Stimulated activated CD4-positive, alpha-beta T cell treated with anti-CD3 and anti-CD28 coated beads, Interleukin-1b, Interleukin-23, amount 100 ng/mL, for 48 hours (primary cell): ENCODE measurements at regions not wholly inside any gene's neighbourhood (a gene's known extent, or its start where the extent isn't known, plus 50 kb on each side); places are given as distances from the start of the nearest gene placed in this dataset.
"Not testable (repeated sequence)": the region's sequence is repeated elsewhere in the genome, so short reads cannot be mapped to it uniquely, and the experiment has no call there.

Experiments
- DNase-seq: peaks from one replicate; pipeline ENCODE4 v3.0.0-alpha.2; 2020

DNA sequence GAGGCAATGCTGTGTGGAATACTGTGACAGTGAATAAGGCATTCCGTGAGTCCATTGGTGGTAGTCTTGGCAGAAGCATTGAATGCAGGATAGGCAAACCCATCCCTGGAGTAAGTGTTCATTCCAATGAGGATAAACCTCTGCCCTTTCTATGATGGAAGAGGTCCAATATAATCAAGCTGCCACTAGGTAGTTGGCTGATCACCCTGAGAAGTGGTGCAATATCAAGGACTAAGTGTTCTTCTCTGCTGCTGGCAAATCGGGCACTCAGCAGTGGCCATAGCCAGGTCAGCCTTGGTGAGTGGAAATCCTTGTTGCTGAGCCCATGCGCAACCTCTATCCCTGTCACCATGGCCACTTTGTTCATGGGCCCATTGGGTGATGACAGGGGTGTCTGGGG lies 70.1 kb downstream of the FBXO4 start:
- no peak for DNase-seq

- no peak for DNase-seq
These were observed 76.6 kb downstream of the FBXO4 start for GRCh38 chr5:42001673-42002072.

DNA sequence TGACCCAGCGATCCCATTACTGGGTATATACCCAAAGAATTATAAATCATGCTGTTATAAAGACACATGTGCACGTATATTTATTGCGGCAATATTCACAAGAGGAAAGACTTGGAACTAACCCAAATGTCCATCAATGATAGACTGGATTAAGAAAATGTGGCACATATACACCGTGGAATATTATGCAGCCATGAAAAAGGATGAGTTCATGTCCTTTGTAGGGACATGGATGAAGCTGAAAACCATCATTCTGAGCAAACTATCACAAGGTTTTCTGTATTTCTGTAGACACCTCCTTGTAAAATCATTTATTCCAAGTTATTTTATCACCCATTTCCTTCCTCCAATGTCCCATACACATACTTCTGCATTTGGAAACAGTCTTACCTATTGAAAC lies 78.8 kb downstream of the FBXO4 start:
- DNase-seq = not testable (repeated sequence)

- DNase-seq = no peak
These were observed 80.6 kb downstream of the FBXO4 start for GRCh38 chr5:42005561-42006153.

DNA sequence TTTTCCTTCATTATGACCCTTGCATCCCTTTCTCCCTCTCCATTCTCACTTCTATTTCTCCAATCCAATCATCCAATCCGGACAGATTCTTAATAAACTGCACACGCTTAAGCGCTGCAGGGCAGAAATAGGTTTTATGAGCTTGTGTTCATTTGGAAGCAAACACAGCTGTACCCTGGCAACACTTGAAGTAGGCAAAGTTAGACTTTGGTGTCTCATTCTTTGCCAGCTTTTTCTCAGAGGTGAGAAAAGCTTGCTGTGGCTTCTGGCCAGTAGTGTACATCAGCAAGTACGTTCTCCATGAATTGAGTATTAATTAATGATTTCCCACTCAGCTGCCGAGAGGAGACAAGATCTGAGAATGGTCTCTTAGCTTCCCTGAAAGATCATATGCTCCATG lies 88.5 kb downstream of the FBXO4 start:
- DNase-seq = no peak

GRCh38 chr5:42015254-42015653 lies 90.2 kb downstream of the FBXO4 start:
- DNase-seq = no peak

DNA sequence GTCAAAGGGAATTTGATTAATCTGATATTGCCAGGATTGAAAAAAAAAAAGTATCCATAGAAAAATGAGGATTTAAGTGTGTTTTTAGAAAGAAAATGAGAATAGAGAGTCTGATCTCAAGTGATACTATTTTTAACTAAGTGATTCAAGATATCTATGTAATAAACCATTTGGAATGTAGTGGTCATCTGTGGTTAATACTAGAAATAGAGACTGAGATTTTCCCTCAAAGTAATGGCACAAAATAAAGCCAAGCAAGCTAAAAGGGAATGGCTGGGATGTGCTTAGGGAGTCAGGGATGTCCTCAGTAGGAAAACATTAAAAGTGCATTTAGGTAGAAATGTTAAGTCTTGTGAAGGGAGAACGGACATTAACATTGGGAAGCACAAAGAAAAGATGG lies 90.6 kb downstream of the FBXO4 start:
- no peak for DNase-seq

DNA sequence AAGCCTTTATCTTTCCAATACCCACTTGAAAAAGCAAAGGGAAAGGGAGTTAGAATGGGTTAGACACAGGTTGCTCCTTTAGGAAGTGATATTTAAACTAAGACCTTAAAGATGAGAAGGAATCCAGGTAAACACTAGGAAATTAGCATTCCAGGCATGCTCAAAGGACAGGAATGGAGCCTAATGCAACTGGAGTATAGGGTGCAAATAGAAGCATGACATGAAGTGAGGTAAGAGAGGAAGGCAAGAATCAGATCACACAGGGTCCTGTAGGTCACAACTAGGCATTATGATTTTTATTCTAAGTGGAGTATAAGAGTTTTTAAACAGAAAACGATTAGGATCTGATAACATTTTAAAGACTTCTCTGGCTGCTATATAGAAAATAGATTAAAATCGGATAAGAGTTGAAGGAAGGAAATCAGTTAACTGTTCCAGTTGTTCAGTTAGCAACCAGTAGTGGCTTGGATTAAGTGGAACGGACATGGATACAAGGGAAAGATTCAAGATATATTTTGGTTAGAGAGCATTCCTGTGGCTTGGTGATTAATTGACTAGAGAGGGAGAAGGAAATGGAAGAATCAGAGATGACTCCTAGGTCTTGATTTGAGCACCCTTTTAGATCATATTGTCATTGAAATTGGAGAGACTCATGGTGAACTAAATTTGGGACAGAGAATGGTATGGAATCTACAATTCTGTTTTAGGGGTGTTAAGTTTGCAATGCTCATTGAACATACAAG lies 95.9 kb downstream of the FBXO4 start:
- no peak for DNase-seq

DNA sequence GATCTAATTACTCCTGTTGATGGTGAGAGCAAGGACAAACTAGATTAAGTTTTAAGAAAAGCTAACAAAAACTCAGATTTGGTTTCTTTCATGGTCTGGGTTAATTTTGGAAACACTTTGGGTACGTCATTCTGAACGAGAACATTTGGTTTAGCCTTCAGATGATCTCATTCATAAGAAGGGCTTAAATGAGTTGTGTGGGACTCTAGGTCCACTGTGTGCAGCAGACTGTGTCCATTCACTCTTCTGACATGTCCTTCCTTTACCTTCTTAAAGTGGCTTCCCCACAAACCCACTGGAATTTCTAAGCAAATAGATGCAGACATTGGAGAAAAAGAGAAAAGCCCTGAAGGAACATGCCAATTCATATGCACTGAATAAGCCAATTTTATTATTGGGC lies 96.8 kb downstream of the FBXO4 start:
- DNase-seq = no peak

DNA sequence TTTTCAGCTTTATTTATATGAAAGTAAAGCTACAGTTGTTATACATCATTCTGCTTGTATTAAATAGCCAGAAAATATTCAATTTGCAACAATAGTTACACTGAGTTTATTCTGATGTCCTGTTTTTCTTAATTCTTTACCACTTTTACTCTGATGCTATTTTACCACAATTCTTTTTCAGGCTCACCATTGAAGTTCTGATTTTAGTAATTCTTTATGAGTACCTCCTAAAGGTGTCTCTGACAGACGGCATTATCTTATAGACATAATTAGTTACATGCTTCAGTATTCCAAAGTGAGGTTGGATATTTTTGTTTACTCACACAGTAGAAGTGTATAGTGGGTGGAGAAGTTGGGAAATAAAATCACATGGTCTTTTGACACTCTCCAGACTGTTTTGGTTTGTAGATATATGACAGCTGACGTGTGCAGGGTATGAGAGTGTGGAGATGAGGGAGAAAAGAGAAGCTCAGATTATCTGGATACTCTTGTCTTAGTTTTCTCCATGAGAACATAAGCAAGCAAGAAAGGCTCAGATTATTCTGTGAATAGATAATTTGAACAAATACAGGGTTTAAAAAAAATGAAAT lies 97.4 kb downstream of the FBXO4 start:
- no peak for DNase-seq

DNA sequence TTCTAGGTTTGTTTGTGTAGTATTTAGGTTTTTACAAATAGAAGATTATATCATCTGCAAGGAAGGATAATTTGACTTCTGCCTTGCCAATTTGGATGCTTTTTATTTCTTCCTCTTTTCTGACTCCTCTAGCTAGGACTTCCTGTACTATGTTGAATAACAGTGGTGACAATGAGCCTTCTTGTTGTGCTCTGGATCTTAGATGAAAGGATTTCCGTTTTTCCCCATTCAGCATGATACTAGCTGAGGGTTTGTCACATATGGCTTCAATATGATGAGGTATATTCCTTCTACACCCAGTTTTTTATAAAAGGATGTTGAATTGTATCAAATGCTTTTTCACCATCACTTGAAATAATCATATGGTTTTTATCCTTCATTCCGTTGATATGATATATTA lies 101.4 kb downstream of the FBXO4 start:
- no peak for DNase-seq

GRCh38 chr5:42032137-42032536 lies 107.1 kb downstream of the FBXO4 start:
- DNase-seq = no peak

GRCh38 chr5:42035526-42035925 lies 110.4 kb downstream of the FBXO4 start:
- DNase-seq = no peak

- DNase-seq = no peak
These were observed 111.3 kb downstream of the FBXO4 start for GRCh38 chr5:42036379-42036778.

DNA sequence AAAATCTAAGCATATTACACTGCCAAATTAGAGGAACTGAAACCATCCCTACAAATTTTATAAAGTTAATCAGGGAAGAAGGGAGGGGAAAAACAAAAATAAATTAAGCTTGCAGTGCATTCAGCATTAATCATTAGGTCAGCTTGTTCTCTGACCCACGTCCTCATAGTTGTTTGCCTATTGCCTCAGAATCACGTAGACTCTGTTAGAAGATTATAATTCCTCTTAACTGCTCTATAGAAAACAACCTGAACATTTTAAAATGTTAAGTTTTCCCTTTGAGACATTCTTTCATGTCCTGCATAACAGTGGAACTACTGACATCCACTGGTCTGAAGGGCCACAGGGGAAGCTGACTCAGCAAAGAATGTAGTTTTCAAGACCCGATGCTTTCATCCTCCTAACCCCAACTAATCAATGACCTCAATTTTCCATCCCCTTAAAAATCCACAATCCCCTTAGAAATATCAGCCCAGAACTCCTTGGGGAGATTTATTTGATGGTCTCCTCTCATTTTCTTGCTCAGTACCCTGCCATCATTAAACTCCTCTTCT lies 112.4 kb downstream of the FBXO4 start:
- DNase-seq = no peak

DNA sequence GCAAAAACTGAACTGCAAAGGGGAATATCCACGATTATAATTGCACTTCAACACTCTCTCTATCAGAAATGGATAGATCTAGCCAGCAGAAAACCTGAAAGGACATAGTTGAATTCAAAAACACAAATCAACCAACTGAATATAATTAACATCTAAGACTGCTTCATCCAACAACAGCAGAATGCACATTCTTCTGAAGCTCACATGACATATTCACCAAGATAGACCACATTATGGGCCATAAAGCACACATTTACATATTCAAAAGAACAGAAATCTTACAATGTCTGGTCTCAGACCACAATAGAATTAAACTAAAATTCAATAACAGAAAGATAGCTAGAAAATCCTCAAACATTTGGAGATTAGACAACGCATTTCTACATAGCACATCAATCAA lies 118.3 kb downstream of the FBXO4 start:
- no peak for DNase-seq

DNA sequence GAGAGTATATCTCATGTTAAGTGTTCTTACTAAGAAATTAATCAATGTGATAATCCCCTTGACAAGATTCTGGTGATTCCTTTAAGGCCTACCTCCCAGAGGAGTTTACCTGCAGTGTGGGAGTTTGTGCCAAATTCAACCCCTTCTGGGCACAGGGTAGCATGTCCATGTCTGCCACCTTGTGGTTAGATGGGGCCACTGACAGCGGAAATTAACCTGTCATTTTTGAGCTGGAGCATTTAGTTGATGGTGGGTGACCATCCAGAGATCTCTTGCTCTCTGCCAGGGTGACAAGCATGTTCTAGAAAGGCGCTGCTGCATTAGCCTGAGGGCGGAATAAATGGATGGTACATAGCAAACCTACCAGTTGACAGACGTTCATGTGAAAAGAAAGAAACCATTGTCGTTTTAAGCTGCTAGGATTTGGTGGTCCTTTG lies 132.2 kb downstream of the FBXO4 start:
- DNase-seq = peak; percentile 49

GRCh38 chr5:42059291-42059690 lies 134.2 kb downstream of the FBXO4 start:
- no peak for DNase-seq

GRCh38 chr5:42059778-42060464 lies 134.8 kb downstream of the FBXO4 start:
- no peak for DNase-seq

- DNase-seq = no peak
These were observed 136.0 kb downstream of the FBXO4 start for GRCh38 chr5:42061121-42061520.

DNA sequence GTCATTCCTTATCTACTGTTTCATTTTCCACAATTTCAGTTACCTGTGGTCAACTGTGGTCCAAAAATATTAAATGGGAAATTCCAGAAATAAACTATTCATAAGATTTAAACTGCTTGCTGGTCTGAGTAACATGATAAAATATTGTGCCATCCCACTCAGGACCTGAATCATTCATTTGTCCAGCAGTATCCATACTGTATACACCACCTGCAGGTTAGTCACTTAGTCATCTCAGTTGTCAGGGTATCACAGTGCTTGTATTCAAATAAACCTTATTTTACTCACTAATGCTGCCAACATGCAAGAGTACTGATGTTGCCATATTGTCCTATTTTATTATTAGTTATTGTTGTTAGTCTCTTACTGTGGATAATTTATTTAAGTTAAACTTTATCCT lies 139.7 kb downstream of the FBXO4 start:
- DNase-seq = no peak

- DNase-seq = no peak
These were observed 141.1 kb downstream of the FBXO4 start for GRCh38 chr5:42066131-42066530.

- DNase-seq = no peak
These were observed 149.3 kb downstream of the FBXO4 start for GRCh38 chr5:42074353-42074752.

DNA sequence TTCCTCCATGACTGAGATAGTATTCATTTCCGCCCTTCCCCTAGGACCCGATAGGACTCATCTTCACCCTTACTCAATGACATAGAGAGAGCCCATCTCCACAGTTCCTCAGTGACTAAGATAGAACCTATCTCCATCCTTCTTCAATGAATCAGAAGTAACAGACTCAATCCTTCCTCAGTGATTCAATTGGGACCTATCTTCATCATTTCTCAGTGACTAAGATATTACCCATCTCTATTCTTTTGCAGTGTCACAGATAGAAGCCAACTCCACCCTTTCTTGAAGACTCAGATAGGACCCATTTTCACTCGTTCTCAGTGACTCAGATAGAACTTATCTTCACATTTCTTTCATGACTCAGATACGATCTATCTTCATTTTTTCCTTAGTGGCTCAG lies 164.6 kb downstream of the FBXO4 start:
- no peak for DNase-seq
